B cell (primary cell): ENCODE measurements at regions not wholly inside any gene's neighbourhood (a gene's known extent, or its start where the extent isn't known, plus 50 kb on each side); places are given as distances from the start of the nearest gene placed in this dataset.

Source experiments
- ATAC-seq: fragments of 200-7000 bp; cut with Tn5 transposase; one replicate; pipeline ENCODE4 v1.10.0; 2021; ENCODE audit warnings: low read depth, mild to moderate bottlenecking, moderate number of reproducible peaks, moderate library complexity
- CTCF ChIA-PET: fragments of 350-600 bp; sonication (Branson Sonifier 250); formaldehyde crosslinking; loops from one replicate; lab custom pipeline; 2021; ENCODE audit warnings: antibody characterized with exemption, inconsistent platforms; lab: Charles Lee
- POLR2A ChIA-PET: fragments of 350-600 bp; sonication (Branson Sonifier 250); formaldehyde crosslinking; loops from one replicate; lab custom pipeline; 2021; ENCODE audit warnings: antibody characterized with exemption; lab: Charles Lee
- DNase-seq: peaks from one replicate; pipeline ENCODE4 v3.0.0; 2013
- H2AFZ ChIP-seq: 2 replicates; pipeline ENCODE4 v1.6.1; 2012; ENCODE audit warnings: mild to moderate bottlenecking, low read depth, low read length; ENCODE audit not compliant: insufficient read depth, poor library complexity, severe bottlenecking
- H3K27ac ChIP-seq, 2 donors: 1 replicate in 1 of 2; 2 replicates in 1 of 2; pipeline ENCODE4 v1.5.1; 2012 to 2013; ENCODE audit warnings: low read length in 2 of 2, mild to moderate bottlenecking in 2 of 2, moderate library complexity in 1 of 2
- H3K27me3 ChIP-seq, 4 experiments: fragments of 200-600 bp in 1 of 4; sonication (generic) in 1 of 4; replicated peaks in 1 of 4; 1 replicate in 2 of 4; 2 replicates in 2 of 4; pipeline versions ENCODE4 v1.6.1 to v1.7.0; 2013 to 2016; ENCODE audit warnings: low read length in 3 of 4, mild to moderate bottlenecking in 2 of 4, mixed read lengths in 1 of 4, moderate library complexity in 1 of 4; ENCODE audit not compliant: insufficient read depth in 4 of 4, control insufficient read depth in 3 of 4; ENCODE audit errors: control extremely low read depth in 1 of 4
- H3K36me3 ChIP-seq, 2 experiments: replicated peaks in 1 of 2; 1 replicate in 1 of 2; 2 replicates in 1 of 2; pipeline versions ENCODE4 v1.6.1 to v1.7.1; 2013; ENCODE audit warnings: low read length in 1 of 2; ENCODE audit not compliant: insufficient read depth in 2 of 2, control insufficient read depth in 1 of 2; ENCODE audit errors: control extremely low read depth in 1 of 2, extremely low read depth in 1 of 2
- H3K4me1 ChIP-seq, 2 donors: fragments of 200-600 bp in 1 of 2; sonication (generic) in 1 of 2; 1 replicate in 1 of 2; 2 replicates in 1 of 2; pipeline versions ENCODE4 v1.5.1 to v1.6.1; 2013 to 2017; ENCODE audit warnings: low read length in 2 of 2; ENCODE audit not compliant: control insufficient read depth in 2 of 2, insufficient read depth in 2 of 2
- H3K4me2 ChIP-seq: replicated peaks from 2 replicates; pipeline ENCODE3; 2012; ENCODE audit warnings: mild to moderate bottlenecking, low read depth, low read length; ENCODE audit not compliant: poor library complexity, severe bottlenecking
- H3K4me3 ChIP-seq, 5 experiments: fragments of 200-600 bp in 1 of 5; sonication (generic) in 1 of 5; 1 replicate in 3 of 5; 2 replicates in 2 of 5; pipeline versions ENCODE4 v1.5.1 to v1.7.0; 2011 to 2016; ENCODE audit warnings: low read length in 4 of 5, mild to moderate bottlenecking in 4 of 5, low read depth in 2 of 5, control low read depth in 1 of 5, moderate library complexity in 1 of 5; ENCODE audit not compliant: insufficient read depth in 1 of 5; ENCODE audit errors: control extremely low read depth in 1 of 5, extremely low read depth in 1 of 5
- H3K79me2 ChIP-seq: fragments of 200-600 bp; sonication (generic); one replicate; pipeline ENCODE4 v1.6.0; 2016; ENCODE audit warnings: low read length; ENCODE audit not compliant: control insufficient read depth, insufficient read depth
- H3K9ac ChIP-seq: fragments of 200-600 bp; sonication (generic); 2 replicates; pipeline ENCODE4 v1.6.1; 2017; ENCODE audit warnings: mild to moderate bottlenecking, low read length, moderate library complexity
- H3K9me3 ChIP-seq, 3 donors: one replicate each; pipeline versions ENCODE4 v1.6.1 to v1.7.1; 2013; ENCODE audit warnings: low read length in 2 of 3; ENCODE audit not compliant: control insufficient read depth in 2 of 3, insufficient read depth in 1 of 3; ENCODE audit errors: control extremely low read depth in 1 of 3
- H4K20me1 ChIP-seq: 2 replicates; pipeline ENCODE4 v1.6.0; 2012; ENCODE audit warnings: mild to moderate bottlenecking, low read length; ENCODE audit not compliant: insufficient read depth, control insufficient read depth, poor library complexity, severe bottlenecking
- H3K27ac Mint-ChIP-seq: one replicate; pipeline ENCODE4 v1.8.0; 2021; ENCODE audit warnings: mixed read lengths
- H3K27me3 Mint-ChIP-seq: one replicate; pipeline ENCODE4 v1.8.0; 2021; ENCODE audit warnings: mixed read lengths
- H3K4me1 Mint-ChIP-seq: one replicate; pipeline ENCODE4 v1.8.0; 2021; ENCODE audit warnings: mixed read lengths
- H3K4me3 Mint-ChIP-seq: one replicate; pipeline ENCODE4 v1.8.0; 2021; ENCODE audit warnings: mixed read lengths
- H3K9me3 Mint-ChIP-seq: one replicate; pipeline ENCODE4 v1.8.0; 2022; ENCODE audit warnings: mixed read lengths; ENCODE audit not compliant: insufficient read depth
- EZH2 ChIP-seq: IDR thresholded peaks from 2 replicates; pipeline ENCODE4 v1.6.1; 2012; ENCODE audit warnings: borderline replicate concordance, low read depth, mild to moderate bottlenecking, moderate library complexity, low read length; ENCODE audit not compliant: insufficient read depth, poor library complexity, severe bottlenecking
- WGBS: methylation state at CpG from one replicate; pipeline ENCODE4 v1.1.5; 2013; ENCODE audit warnings: missing lambda C conversion rate; ENCODE audit not compliant: insufficient coverage; 5-methylcytosine and 5-hydroxymethylcytosine counted together
- intact Hi-C: fragments of 100-400 bp; cut with micrococcal nuclease; formaldehyde crosslinking; loops from one replicate; pipeline ENCODE4 v1.10.0; 2022
- TF ChIP-seq, protein P1 (sequence below): fragments of 200-600 bp; IDR thresholded peaks from one replicate; pipeline ENCODE4 v1.8.0; 2022; ENCODE audit warnings: antibody characterized with exemption, mild to moderate bottlenecking

- Histone ChIP-seq H3K4me3 (no peak overlapping the region), H3K4me1 (peaks cover 0 to 19% of the 10 kb centered on the region in 2 donors), H3K27me3 (no peaks in the 10 kb centered on the region), H2AFZ (no peak overlapping the region), H3K36me3 (no peaks in the 10 kb centered on the region), H3K4me2 (no peak overlapping the region), H3K79me2 (no peaks in the 10 kb centered on the region), H4K20me1 (no peaks in the 10 kb centered on the region), H3K9me3 (peaks cover 0 to 17% (median 16%) of the 10 kb centered on the region in 3 donors), H3K27ac (no peak overlapping the region), H3K9ac (no peak overlapping the region)
- DNase-seq (no peak), ATAC-seq (no peak)
- Mint-ChIP-seq H3K4me3 (no peak overlapping the region), H3K4me1 (peaks cover 19% of the 10 kb centered on the region), H3K9me3 (peaks cover 5% of the 10 kb centered on the region), H3K27me3 (no peaks in the 10 kb centered on the region), H3K27ac (no peak overlapping the region)
- no peak for TF ChIP-seq EZH2
- TF ChIP-seq, protein P1, sequence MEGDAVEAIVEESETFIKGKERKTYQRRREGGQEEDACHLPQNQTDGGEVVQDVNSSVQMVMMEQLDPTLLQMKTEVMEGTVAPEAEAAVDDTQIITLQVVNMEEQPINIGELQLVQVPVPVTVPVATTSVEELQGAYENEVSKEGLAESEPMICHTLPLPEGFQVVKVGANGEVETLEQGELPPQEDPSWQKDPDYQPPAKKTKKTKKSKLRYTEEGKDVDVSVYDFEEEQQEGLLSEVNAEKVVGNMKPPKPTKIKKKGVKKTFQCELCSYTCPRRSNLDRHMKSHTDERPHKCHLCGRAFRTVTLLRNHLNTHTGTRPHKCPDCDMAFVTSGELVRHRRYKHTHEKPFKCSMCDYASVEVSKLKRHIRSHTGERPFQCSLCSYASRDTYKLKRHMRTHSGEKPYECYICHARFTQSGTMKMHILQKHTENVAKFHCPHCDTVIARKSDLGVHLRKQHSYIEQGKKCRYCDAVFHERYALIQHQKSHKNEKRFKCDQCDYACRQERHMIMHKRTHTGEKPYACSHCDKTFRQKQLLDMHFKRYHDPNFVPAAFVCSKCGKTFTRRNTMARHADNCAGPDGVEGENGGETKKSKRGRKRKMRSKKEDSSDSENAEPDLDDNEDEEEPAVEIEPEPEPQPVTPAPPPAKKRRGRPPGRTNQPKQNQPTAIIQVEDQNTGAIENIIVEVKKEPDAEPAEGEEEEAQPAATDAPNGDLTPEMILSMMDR, result no peak
- ChIA-PET CTCF (no interaction called here), POLR2A (no interaction called here)
- intact Hi-C loops, result no loop called here
- WGBS, result no CpG with 5 or more reads among the region's 2 CpGs
Observed at GRCh38 chr3:27613846-27614500, 108.2 kb downstream of the EOMES start.

- ChIA-PET CTCF (interaction anchor here (0.6 kb wide), 1 partner anchor 70 kb away, joined by 4 read pairs; no protein-coding TSS in a partner anchor), POLR2A (no interaction called here)
- Histone ChIP-seq H3K4me3 (no peak overlapping the region), H3K9me3 (peaks cover 0 to 16% (median 16%) of the 10 kb centered on the region in 3 donors), H3K4me1 (peaks cover 0 to 33% of the 10 kb centered on the region in 2 donors), H4K20me1 (no peaks in the 10 kb centered on the region), H3K9ac (peak overlapping the region; percentile 13), H3K27me3 (no peaks in the 10 kb centered on the region), H3K4me2 (peak overlapping the region; percentile 13), H3K79me2 (no peaks in the 10 kb centered on the region), H3K36me3 (no peaks in the 10 kb centered on the region), H2AFZ (peak overlapping the region; percentile 42), H3K27ac (peak overlapping the region in 1 of 2 donors; percentile 13)
- ATAC-seq (peak; percentile 28), DNase-seq (peak; percentile 43)
- H3K27me3 Mint-ChIP-seq, result no peaks in the 10 kb centered on the region
- H3K9me3 Mint-ChIP-seq, result peaks cover 5% of the 10 kb centered on the region
- intact Hi-C loops, result no loop called here
- H3K4me3 Mint-ChIP-seq, result peak overlapping the region; percentile 67
- TF ChIP-seq EZH2, result no peak
- TF ChIP-seq, protein P1, result no peak
- WGBS, result 88% methylated on average over 3 of the region's 8 CpGs
- H3K4me1 Mint-ChIP-seq, result peaks cover 31% of the 10 kb centered on the region
- peak overlapping the region; percentile 46 for H3K27ac Mint-ChIP-seq
Observed at GRCh38 chr3:27610800-27611525, 111.2 kb downstream of the EOMES start.
